Activated CD4-positive, alpha-beta T cell treated with anti-CD3 and anti-CD28 coated beads, Interleukin-2, amount 50 U/mL, for 1 hour (primary cell): ENCODE measurements at regions not wholly inside any gene's neighbourhood (a gene's known extent, or its start where the extent isn't known, plus 50 kb on each side); places are given as distances from the start of the nearest gene placed in this dataset.

Source experiments
- DNase-seq: peaks from one replicate; pipeline ENCODE4 v3.0.0-alpha.2; 2020

GRCh38 chr6:22006795-22007194 is 290.0 kb downstream of the PRL start:
- no peak for DNase-seq

GRCh38 chr6:22007469-22007868 is 289.4 kb downstream of the PRL start:
- DNase-seq = no peak

GRCh38 chr6:22008248-22008836 is 288.5 kb downstream of the PRL start:
- DNase-seq = no peak

- no peak for DNase-seq
Observed at GRCh38 chr6:22010102-22010501, 286.7 kb downstream of the PRL start.

- no peak for DNase-seq
Observed at GRCh38 chr6:22015216-22015615, 281.6 kb downstream of the PRL start.

- no peak for DNase-seq
Observed at GRCh38 chr6:22015944-22016343, 280.9 kb downstream of the PRL start.

GRCh38 chr6:22017272-22017671 is 279.6 kb downstream of the PRL start:
- no peak for DNase-seq

GRCh38 chr6:22017766-22018165 is 279.1 kb downstream of the PRL start:
- DNase-seq = no peak

GRCh38 chr6:22019857-22020256 is 277.0 kb downstream of the PRL start:
- no peak for DNase-seq

GRCh38 chr6:22020299-22021003 is 276.4 kb downstream of the PRL start:
- no peak for DNase-seq

- DNase-seq = no peak
Observed at GRCh38 chr6:22021966-22022365, 274.9 kb downstream of the PRL start.

- no peak for DNase-seq
Observed at GRCh38 chr6:22023937-22024336, 272.9 kb downstream of the PRL start.

- no peak for DNase-seq
Observed at GRCh38 chr6:22024973-22025467, 271.8 kb downstream of the PRL start.

- DNase-seq = no peak
Observed at GRCh38 chr6:22025468-22026163, 271.2 kb downstream of the PRL start.

- DNase-seq = no peak
Observed at GRCh38 chr6:22026164-22026678, 270.6 kb downstream of the PRL start.

GRCh38 chr6:22027040-22027725 is 269.7 kb downstream of the PRL start:
- DNase-seq = no peak

GRCh38 chr6:22028403-22029090 is 268.3 kb downstream of the PRL start:
- no peak for DNase-seq

GRCh38 chr6:22029171-22029570 is 267.7 kb downstream of the PRL start:
- DNase-seq = no peak

- no peak for DNase-seq
Observed at GRCh38 chr6:22030730-22031619, 265.9 kb downstream of the PRL start.

- no peak for DNase-seq
Observed at GRCh38 chr6:22035690-22036089, 261.1 kb downstream of the PRL start.

- no peak for DNase-seq
Observed at GRCh38 chr6:22036275-22036674, 260.6 kb downstream of the PRL start.

- no peak for DNase-seq
Observed at GRCh38 chr6:22036699-22037098, 260.1 kb downstream of the PRL start.
